Hepatocyte (in vitro differentiated cells): ENCODE measurements at regions not wholly inside any gene's neighbourhood (a gene's known extent, or its start where the extent isn't known, plus 50 kb on each side); places are given as distances from the start of the nearest gene placed in this dataset.

Experiments used
- CTCF ChIP-seq: fragments of 200-600 bp; sonication (generic); IDR thresholded peaks from 2 replicates; pipeline ENCODE4 v1.5.1; 2016; ENCODE audit warnings: antibody characterized with exemption, mild to moderate bottlenecking; ENCODE audit not compliant: poor library complexity
- EZH2 ChIP-seq: fragments of 200-600 bp; sonication (generic); IDR thresholded peaks from 2 replicates; pipeline ENCODE4 v1.6.1; 2016; ENCODE audit warnings: antibody characterized with exemption, mild to moderate bottlenecking, borderline replicate concordance
- EZH2phosphoT487 ChIP-seq: fragments of 200-600 bp; sonication (generic); IDR thresholded peaks from one replicate; pipeline ENCODE4 v1.6.1; 2018; ENCODE audit warnings: antibody characterized with exemption, mild to moderate bottlenecking, low read depth, moderate library complexity; ENCODE audit not compliant: unreplicated experiment, severe bottlenecking

- TF ChIP-seq CTCF (no peak), EZH2 (no peak), EZH2phosphoT487 (no peak)
Observed at GRCh38 chr2:186992597-186992996, 143.6 kb upstream of the ZSWIM2 start.
